ENCODE measurements at regions not wholly inside any gene's neighbourhood (a gene's known extent, or its start where the extent isn't known, plus 50 kb on each side); places are given as distances from the start of the nearest gene placed in this dataset.

GRCh38 chr12:38016602-38017001 is 300.0 kb upstream of the ALG10B start:
- peaks cover 12 to 74% (median 42%) of the 10 kb centered on the region in 11 experiments; a peak in 18 of 22 replicates for H3K9me3 ChIP-seq (replicated peaks in 1 of 11)
- H3K4me2 ChIP-seq, result no peak overlapping the region
- H3K4me3 ChIP-seq, result no peak overlapping the region
- H4K20me1 ChIP-seq, result no peaks in the 10 kb centered on the region
- no peak for TF ChIP-seq Cebpa-rat (IDR thresholded peaks at IDR 0.05)
- no peaks in the 10 kb centered on the region for H3K4me1 ChIP-seq
- no peak overlapping the region for H3K9ac ChIP-seq
- no peaks in the 10 kb centered on the region for H3K27me3 ChIP-seq
- H3K36me3 ChIP-seq, result no peaks in the 10 kb centered on the region
- H3K27ac ChIP-seq, result no peak overlapping the region

GRCh38 chr12:38025916-38026315 is 290.7 kb upstream of the ALG10B start:
- Histone ChIP-seq H4K20me1 (no peaks in the 10 kb centered on the region), H3K4me1 (peaks cover 0 to 15% (median 0%) of the 10 kb centered on the region in 10 experiments; a peak in 5 of 20 replicates), H3K4me3 (no peak overlapping the region), H3K9ac (no peak overlapping the region), H3K9me3 (replicated peaks in 1 of 11) (peaks cover 48 to 86% (median 66%) of the 10 kb centered on the region in 11 experiments), H3K27ac (no peak overlapping the region), H3K4me2 (no peak overlapping the region), H3K27me3 (no peaks in the 10 kb centered on the region), H3K36me3 (no peaks in the 10 kb centered on the region)
- no peak for TF ChIP-seq Cebpa-rat (IDR thresholded peaks at IDR 0.05)

- H3K4me2 ChIP-seq, result no peak overlapping the region
- no peak overlapping the region for H3K9ac ChIP-seq
- no peaks in the 10 kb centered on the region for H4K20me1 ChIP-seq
- H3K9me3 ChIP-seq (replicated peaks in 1 of 11), result peaks cover 30 to 69% (median 45%) of the 10 kb centered on the region in 11 experiments
- H3K27ac ChIP-seq, result no peak overlapping the region
- no peak for TF ChIP-seq Cebpa-rat (IDR thresholded peaks at IDR 0.05)
- no peak overlapping the region for H3K4me3 ChIP-seq
- H3K4me1 ChIP-seq, result peaks cover 0 to 16% (median 0%) of the 10 kb centered on the region in 10 experiments; a peak in 3 of 20 replicates
- H3K36me3 ChIP-seq, result no peaks in the 10 kb centered on the region
- H3K27me3 ChIP-seq, result no peaks in the 10 kb centered on the region
Observed at GRCh38 chr12:38053113-38053512, 263.5 kb upstream of the ALG10B start.

GRCh38 chr12:38053655-38054464 is 262.7 kb upstream of the ALG10B start:
- Histone ChIP-seq H4K20me1 (no peaks in the 10 kb centered on the region), H3K4me3 (no peak overlapping the region), H3K4me2 (no peak overlapping the region), H3K27ac (no peak overlapping the region), H3K9ac (no peak overlapping the region), H3K9me3 (replicated peaks in 1 of 11) (peaks cover 30 to 64% (median 45%) of the 10 kb centered on the region in 11 experiments), H3K27me3 (no peaks in the 10 kb centered on the region), H3K4me1 (peaks cover 0 to 16% (median 0%) of the 10 kb centered on the region in 10 experiments; a peak in 3 of 20 replicates), H3K36me3 (no peaks in the 10 kb centered on the region)
- no peak for TF ChIP-seq Cebpa-rat (IDR thresholded peaks at IDR 0.05)

- TF ChIP-seq Cebpa-rat (IDR thresholded peaks at IDR 0.05), result no peak
- H3K9me3 ChIP-seq (replicated peaks in 1 of 11), result peaks cover 19 to 49% (median 29%) of the 10 kb centered on the region in 11 experiments
Observed at GRCh38 chr12:38056701-38057689, 259.6 kb upstream of the ALG10B start.

GRCh38 chr12:38099686-38100085 is 216.9 kb upstream of the ALG10B start:
- Histone ChIP-seq H3K27me3 (no peaks in the 10 kb centered on the region), H3K9ac (no peak overlapping the region), H4K20me1 (no peaks in the 10 kb centered on the region), H3K4me1 (no peaks in the 10 kb centered on the region), H3K4me3 (no peak overlapping the region), H3K27ac (no peak overlapping the region), H3K9me3 (replicated peaks in 1 of 11) (peaks cover 11 to 24% (median 18%) of the 10 kb centered on the region in 11 experiments), H3K4me2 (no peak overlapping the region), H3K36me3 (no peaks in the 10 kb centered on the region)
- no peak for TF ChIP-seq Cebpa-rat (IDR thresholded peaks at IDR 0.05)

More at GRCh38 chr12:38056701-38057689, 259.6 kb upstream of the ALG10B start:
- Histone ChIP-seq H3K36me3 (no peaks in the 10 kb centered on the region), H4K20me1 (no peaks in the 10 kb centered on the region), H3K4me1 (peaks cover 0 to 16% (median 0%) of the 10 kb centered on the region in 10 experiments; a peak in 3 of 20 replicates), H3K4me3 (no peak overlapping the region), H3K27ac (no peak overlapping the region), H3K27me3 (no peaks in the 10 kb centered on the region), H3K4me2 (no peak overlapping the region), H3K9ac (no peak overlapping the region)

- TF ChIP-seq Cebpa-rat (IDR thresholded peaks at IDR 0.05), result no peak
- H3K9ac ChIP-seq, result no peak overlapping the region
- H3K4me2 ChIP-seq, result no peak overlapping the region
- peaks cover 11 to 24% (median 18%) of the 10 kb centered on the region in 11 experiments for H3K9me3 ChIP-seq (replicated peaks in 1 of 11)
- no peaks in the 10 kb centered on the region for H3K4me1 ChIP-seq
- no peaks in the 10 kb centered on the region for H3K36me3 ChIP-seq
- no peaks in the 10 kb centered on the region for H4K20me1 ChIP-seq
- no peak overlapping the region for H3K27ac ChIP-seq
- H3K4me3 ChIP-seq, result no peak overlapping the region
- H3K27me3 ChIP-seq, result no peaks in the 10 kb centered on the region
Observed at GRCh38 chr12:38101753-38102152, 214.8 kb upstream of the ALG10B start.

GRCh38 chr12:38102197-38102596 is 214.4 kb upstream of the ALG10B start:
- no peak for TF ChIP-seq Cebpa-rat (IDR thresholded peaks at IDR 0.05)
- H3K27me3 ChIP-seq, result no peaks in the 10 kb centered on the region
- H3K4me1 ChIP-seq, result no peaks in the 10 kb centered on the region
- no peaks in the 10 kb centered on the region for H3K36me3 ChIP-seq
- H3K4me2 ChIP-seq, result no peak overlapping the region
- no peaks in the 10 kb centered on the region for H4K20me1 ChIP-seq
- H3K9me3 ChIP-seq (replicated peaks in 1 of 11), result peaks cover 11 to 24% (median 18%) of the 10 kb centered on the region in 11 experiments
- H3K9ac ChIP-seq, result no peak overlapping the region
- H3K4me3 ChIP-seq, result no peak overlapping the region
- no peak overlapping the region for H3K27ac ChIP-seq

Measured in BLaER1 treated with 17β-estradiol and CSF1 and Interleukin-3, amounts not matched to agents 10 nM and 100 nM (cell line).